ENCODE measurements at regions not wholly inside any gene's neighbourhood (a gene's known extent, or its start where the extent isn't known, plus 50 kb on each side); places are given as distances from the start of the nearest gene placed in this dataset.

- no peak overlapping the region for H3K27ac ChIP-seq (ENCODE audit: low read depth, low read length)
- peaks cover 2% of the 10 kb centered on the region for H3K9me3 ChIP-seq (ENCODE audit: low read depth, low read length)
- H4K20me1 ChIP-seq (ENCODE audit: insufficient read depth, low read length) = no peaks in the 10 kb centered on the region
- DNase-seq (ENCODE audit: insufficient read length, low spot score, missing footprints) = no peak
- no peak overlapping the region for H2AFZ ChIP-seq (ENCODE audit: low read length)
- no peak overlapping the region for H3K4me2 ChIP-seq (ENCODE audit: insufficient read depth, low read length)
- TF ChIP-seq, protein P1, sequence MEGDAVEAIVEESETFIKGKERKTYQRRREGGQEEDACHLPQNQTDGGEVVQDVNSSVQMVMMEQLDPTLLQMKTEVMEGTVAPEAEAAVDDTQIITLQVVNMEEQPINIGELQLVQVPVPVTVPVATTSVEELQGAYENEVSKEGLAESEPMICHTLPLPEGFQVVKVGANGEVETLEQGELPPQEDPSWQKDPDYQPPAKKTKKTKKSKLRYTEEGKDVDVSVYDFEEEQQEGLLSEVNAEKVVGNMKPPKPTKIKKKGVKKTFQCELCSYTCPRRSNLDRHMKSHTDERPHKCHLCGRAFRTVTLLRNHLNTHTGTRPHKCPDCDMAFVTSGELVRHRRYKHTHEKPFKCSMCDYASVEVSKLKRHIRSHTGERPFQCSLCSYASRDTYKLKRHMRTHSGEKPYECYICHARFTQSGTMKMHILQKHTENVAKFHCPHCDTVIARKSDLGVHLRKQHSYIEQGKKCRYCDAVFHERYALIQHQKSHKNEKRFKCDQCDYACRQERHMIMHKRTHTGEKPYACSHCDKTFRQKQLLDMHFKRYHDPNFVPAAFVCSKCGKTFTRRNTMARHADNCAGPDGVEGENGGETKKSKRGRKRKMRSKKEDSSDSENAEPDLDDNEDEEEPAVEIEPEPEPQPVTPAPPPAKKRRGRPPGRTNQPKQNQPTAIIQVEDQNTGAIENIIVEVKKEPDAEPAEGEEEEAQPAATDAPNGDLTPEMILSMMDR (IDR thresholded peaks at IDR 0.05; ENCODE audit: extremely low read depth, low read depth, low read length) = no peak
- H3K4me3 ChIP-seq (ENCODE audit: insufficient read depth, low read length) = no peak overlapping the region
- no peaks in the 10 kb centered on the region for H3K36me3 ChIP-seq (ENCODE audit: insufficient read depth, low read length)
- no peaks in the 10 kb centered on the region for H3K4me1 ChIP-seq (ENCODE audit: insufficient read depth, low read length)
- no peaks in the 10 kb centered on the region for H3K27me3 ChIP-seq (ENCODE audit: insufficient read depth, low read length)
- no peaks in the 10 kb centered on the region for H3K79me2 ChIP-seq (ENCODE audit: insufficient read depth, low read length)
Observed at GRCh38 chr14:37997017-37997416, 210.7 kb upstream of the SSTR1 start.

DNA sequence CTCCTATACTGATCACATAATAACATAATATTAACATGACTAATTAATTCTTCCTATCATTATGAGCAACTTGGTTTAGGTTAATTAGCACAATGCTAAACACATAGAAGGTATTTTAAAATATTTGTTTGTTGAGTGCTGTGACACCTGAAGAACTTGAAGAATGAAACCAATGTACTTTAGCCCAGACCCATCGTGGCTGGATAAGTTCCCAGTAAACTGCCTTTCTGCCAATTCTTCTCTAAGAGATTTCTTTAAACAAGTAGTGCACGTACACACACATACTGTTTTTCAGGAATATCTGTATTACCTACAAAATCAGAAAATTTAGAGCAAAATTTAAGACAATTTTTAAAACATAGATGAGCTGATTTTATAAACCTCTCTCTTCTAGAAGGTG is 207.4 kb upstream of the SSTR1 start:
- H3K4me2 ChIP-seq (ENCODE audit: insufficient read depth, low read length) = no peak overlapping the region
- DNase-seq (ENCODE audit: insufficient read length, low spot score, missing footprints) = peak; percentile 15
- no peaks in the 10 kb centered on the region for H3K36me3 ChIP-seq (ENCODE audit: insufficient read depth, low read length)
- no peaks in the 10 kb centered on the region for H3K79me2 ChIP-seq (ENCODE audit: insufficient read depth, low read length)
- H3K4me1 ChIP-seq (ENCODE audit: insufficient read depth, low read length) = no peaks in the 10 kb centered on the region
- no peaks in the 10 kb centered on the region for H4K20me1 ChIP-seq (ENCODE audit: insufficient read depth, low read length)
- TF ChIP-seq, protein P1 (IDR thresholded peaks at IDR 0.05; ENCODE audit: extremely low read depth, low read depth, low read length) = no peak
- peaks cover 2% of the 10 kb centered on the region for H3K9me3 ChIP-seq (ENCODE audit: low read depth, low read length)
- no peak overlapping the region for H3K27ac ChIP-seq (ENCODE audit: low read depth, low read length)
- no peak overlapping the region for H2AFZ ChIP-seq (ENCODE audit: low read length)
- H3K4me3 ChIP-seq (ENCODE audit: insufficient read depth, low read length) = no peak overlapping the region
- no peaks in the 10 kb centered on the region for H3K27me3 ChIP-seq (ENCODE audit: insufficient read depth, low read length)

DNA sequence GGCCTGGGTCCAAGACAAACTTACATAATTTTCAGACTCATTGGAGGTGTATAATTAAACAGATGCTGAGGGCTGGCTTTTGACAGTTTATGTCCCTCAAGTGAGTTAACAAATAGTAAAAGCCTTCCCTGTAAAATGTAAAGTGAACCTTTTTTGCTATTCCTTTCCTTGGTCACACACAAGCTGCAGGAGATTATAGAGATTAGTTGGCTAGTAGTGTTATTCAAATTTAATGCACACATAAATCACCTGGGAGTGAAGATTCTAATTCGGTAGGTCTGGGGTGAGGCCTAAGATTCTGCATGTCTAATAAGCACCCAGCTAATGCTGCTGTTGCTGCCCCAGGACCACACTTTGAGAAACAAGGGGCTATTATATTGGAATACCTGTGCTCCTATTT is 206.2 kb upstream of the SSTR1 start:
- no peak for DNase-seq (ENCODE audit: insufficient read length, low spot score, missing footprints)
- Histone ChIP-seq H4K20me1 (ENCODE audit: insufficient read depth, low read length) (no peaks in the 10 kb centered on the region), H3K4me3 (ENCODE audit: insufficient read depth, low read length) (no peak overlapping the region), H3K36me3 (ENCODE audit: insufficient read depth, low read length) (no peaks in the 10 kb centered on the region), H3K9me3 (ENCODE audit: low read depth, low read length) (peaks cover 2% of the 10 kb centered on the region), H3K79me2 (ENCODE audit: insufficient read depth, low read length) (no peaks in the 10 kb centered on the region), H2AFZ (ENCODE audit: low read length) (no peak overlapping the region), H3K4me2 (ENCODE audit: insufficient read depth, low read length) (no peak overlapping the region), H3K27ac (ENCODE audit: low read depth, low read length) (no peak overlapping the region), H3K4me1 (ENCODE audit: insufficient read depth, low read length) (no peaks in the 10 kb centered on the region), H3K27me3 (ENCODE audit: insufficient read depth, low read length) (no peaks in the 10 kb centered on the region)
- TF ChIP-seq, protein P1 (IDR thresholded peaks at IDR 0.05; ENCODE audit: extremely low read depth, low read depth, low read length) = no peak

DNA sequence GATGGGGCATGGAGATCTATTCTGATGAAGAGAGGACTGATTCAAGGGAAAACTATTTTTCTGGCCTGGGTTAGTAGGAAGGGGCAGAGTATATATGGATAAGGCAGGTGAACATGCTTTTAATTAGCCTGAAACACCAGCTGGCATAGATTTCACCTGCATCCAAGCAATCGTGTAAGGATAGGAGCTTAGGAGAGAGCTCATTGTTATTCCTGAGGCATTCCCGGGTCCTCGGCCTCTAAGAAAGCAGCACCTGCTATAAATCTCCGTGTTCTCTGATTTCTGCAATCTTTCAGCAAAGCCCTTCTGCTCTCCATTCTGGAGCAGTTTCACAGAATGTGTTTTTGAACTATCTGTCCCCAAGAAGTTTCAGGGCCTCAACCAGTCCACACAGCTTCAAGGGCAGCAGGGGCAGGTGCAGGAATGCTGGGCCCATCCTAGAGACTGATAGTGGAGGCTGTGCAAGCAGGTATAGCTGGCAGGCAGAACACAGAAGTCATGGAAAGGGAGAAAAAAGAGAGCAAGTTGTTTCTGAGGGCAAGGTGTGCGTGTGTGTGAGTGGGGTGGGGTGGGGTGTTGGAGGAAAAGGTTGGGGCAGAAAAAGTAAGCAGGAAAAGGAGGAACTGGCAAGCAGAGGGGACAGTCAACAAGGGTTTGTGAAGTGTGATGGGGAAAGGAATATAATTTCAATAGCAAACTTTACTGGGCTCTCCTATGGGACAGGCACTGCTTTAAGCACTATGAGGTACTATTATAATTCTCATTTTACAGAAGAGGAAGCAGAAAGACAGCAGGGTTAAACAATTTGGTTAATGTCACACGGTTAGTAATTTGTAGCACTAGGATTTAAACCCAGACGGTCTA is 203.7 kb upstream of the SSTR1 start:
- no peak for DNase-seq (ENCODE audit: insufficient read length, low spot score, missing footprints)
- no peaks in the 10 kb centered on the region for H3K4me1 ChIP-seq (ENCODE audit: insufficient read depth, low read length)
- H3K79me2 ChIP-seq (ENCODE audit: insufficient read depth, low read length) = no peaks in the 10 kb centered on the region
- no peak overlapping the region for H3K4me2 ChIP-seq (ENCODE audit: insufficient read depth, low read length)
- H3K4me3 ChIP-seq (ENCODE audit: insufficient read depth, low read length) = no peak overlapping the region
- TF ChIP-seq, protein P1 (IDR thresholded peaks at IDR 0.05; ENCODE audit: extremely low read depth, low read depth, low read length) = no peak
- peaks cover 2% of the 10 kb centered on the region for H3K9me3 ChIP-seq (ENCODE audit: low read depth, low read length)
- no peak overlapping the region for H2AFZ ChIP-seq (ENCODE audit: low read length)
- H3K27me3 ChIP-seq (ENCODE audit: insufficient read depth, low read length) = no peaks in the 10 kb centered on the region
- no peaks in the 10 kb centered on the region for H4K20me1 ChIP-seq (ENCODE audit: insufficient read depth, low read length)
- no peaks in the 10 kb centered on the region for H3K36me3 ChIP-seq (ENCODE audit: insufficient read depth, low read length)
- H3K27ac ChIP-seq (ENCODE audit: low read depth, low read length) = no peak overlapping the region
